ENCODE measurements at regions not wholly inside any gene's neighbourhood (a gene's known extent, or its start where the extent isn't known, plus 50 kb on each side); places are given as distances from the start of the nearest gene placed in this dataset.

DNA sequence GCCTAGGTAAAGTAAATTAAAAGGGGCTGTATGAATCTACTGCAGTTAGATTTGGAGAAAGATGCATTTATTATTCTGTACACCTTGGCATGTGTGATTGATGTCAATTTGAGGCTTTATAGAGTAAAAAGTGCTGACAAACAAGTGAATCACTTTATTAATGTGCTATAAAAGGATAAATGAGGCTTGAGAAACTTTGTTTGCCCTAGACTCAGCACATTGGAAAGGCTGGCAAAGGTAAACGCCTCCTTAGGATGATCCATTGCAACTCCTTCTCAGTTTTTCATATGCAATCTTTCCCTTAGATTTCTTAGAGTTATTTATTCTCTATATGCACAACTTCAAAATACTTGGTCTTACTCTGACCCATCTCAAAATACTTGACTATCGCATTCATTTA is 369.0 kb downstream of the HINT1 start:
- TF ChIP-seq CTCF (IDR thresholded peaks at IDR 0.05) (no peak), POLR2A (IDR thresholded peaks at IDR 0.05) (no peak)
- intact Hi-C loops (cut with DNase I), result no loop called here
- whole genome bisulfite sequencing (ENCODE audit: insufficient coverage, low coverage, low lambda C conversion rate, missing lambda C conversion rate), result 54% methylated on average over 2 of the region's 2 CpGs
- Histone ChIP-seq H3K27me3 (peaks cover 0 to 3% of the 10 kb centered on the region in 2 donors), H3K4me1 (no peaks in the 10 kb centered on the region), H3K27ac (no peak overlapping the region), H3K36me3 (no peaks in the 10 kb centered on the region), H3K4me3 (no peak overlapping the region), H3K9me3 (no peaks in the 10 kb centered on the region)
- DNase-seq (no peak), ATAC-seq (no peak)

- H3K9me3 ChIP-seq, result no peaks in the 10 kb centered on the region
- no peak overlapping the region for H3K27ac ChIP-seq
- WGBS (ENCODE audit: insufficient coverage, low coverage, low lambda C conversion rate, missing lambda C conversion rate), result 42% methylated on average over 2 of the region's 2 CpGs
- no peak for DNase-seq
- no peak for ATAC-seq
- no peaks in the 10 kb centered on the region for H3K4me1 ChIP-seq
- peaks cover 0 to 3% of the 10 kb centered on the region in 2 donors for H3K27me3 ChIP-seq
- TF ChIP-seq CTCF (IDR thresholded peaks at IDR 0.05), result no peak
- no peak for TF ChIP-seq POLR2A (IDR thresholded peaks at IDR 0.05)
- no peaks in the 10 kb centered on the region for H3K36me3 ChIP-seq
- intact Hi-C loops (cut with DNase I), result no loop called here
- H3K4me3 ChIP-seq, result no peak overlapping the region
Observed at GRCh38 chr5:130795037-130795436, 370.0 kb downstream of the HINT1 start.

DNA sequence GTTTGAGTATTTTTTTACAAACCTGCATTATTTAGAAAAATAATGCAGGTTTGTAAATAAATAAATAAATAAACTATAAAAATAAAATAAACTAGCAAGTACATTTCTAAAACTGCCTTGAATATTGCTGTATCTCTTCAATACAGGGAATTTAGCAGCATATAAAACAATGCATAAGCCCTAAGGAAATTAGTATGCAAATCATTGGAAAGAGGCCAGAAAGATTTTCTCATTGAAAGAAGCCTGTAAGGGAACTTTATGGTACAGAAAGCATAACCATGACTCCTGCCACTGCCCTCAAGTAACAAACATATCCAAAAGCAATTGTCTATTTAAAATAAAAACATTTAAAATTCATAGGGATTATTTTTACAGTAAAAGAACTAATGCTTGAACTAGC is 387.3 kb downstream of the HINT1 start:
- Histone ChIP-seq H3K4me1 (no peaks in the 10 kb centered on the region), H3K36me3 (no peaks in the 10 kb centered on the region), H3K27ac (no peak overlapping the region), H3K27me3 (no peaks in the 10 kb centered on the region), H3K4me3 (no peak overlapping the region), H3K9me3 (no peaks in the 10 kb centered on the region)
- ATAC-seq (no peak), DNase-seq (no peak)
- no peak for TF ChIP-seq POLR2A (IDR thresholded peaks at IDR 0.05)
- no peak for TF ChIP-seq CTCF (IDR thresholded peaks at IDR 0.05)
- intact Hi-C loops (cut with DNase I), result no loop called here

- H3K4me3 ChIP-seq, result no peak overlapping the region
- H3K9me3 ChIP-seq, result no peaks in the 10 kb centered on the region
- 57% methylated on average over 3 of the region's 3 CpGs for WGBS (ENCODE audit: insufficient coverage, low coverage, low lambda C conversion rate, missing lambda C conversion rate)
- no peak for DNase-seq
- H3K27ac ChIP-seq, result no peak overlapping the region
- no peak for ATAC-seq
- no peak for TF ChIP-seq POLR2A (IDR thresholded peaks at IDR 0.05)
- no peak for TF ChIP-seq CTCF (IDR thresholded peaks at IDR 0.05)
- H3K4me1 ChIP-seq, result no peaks in the 10 kb centered on the region
- H3K27me3 ChIP-seq, result no peaks in the 10 kb centered on the region
- intact Hi-C loops (cut with DNase I), result no loop called here
- no peaks in the 10 kb centered on the region for H3K36me3 ChIP-seq
Observed at GRCh38 chr5:130773813-130774212, 391.2 kb downstream of the HINT1 start.

DNA sequence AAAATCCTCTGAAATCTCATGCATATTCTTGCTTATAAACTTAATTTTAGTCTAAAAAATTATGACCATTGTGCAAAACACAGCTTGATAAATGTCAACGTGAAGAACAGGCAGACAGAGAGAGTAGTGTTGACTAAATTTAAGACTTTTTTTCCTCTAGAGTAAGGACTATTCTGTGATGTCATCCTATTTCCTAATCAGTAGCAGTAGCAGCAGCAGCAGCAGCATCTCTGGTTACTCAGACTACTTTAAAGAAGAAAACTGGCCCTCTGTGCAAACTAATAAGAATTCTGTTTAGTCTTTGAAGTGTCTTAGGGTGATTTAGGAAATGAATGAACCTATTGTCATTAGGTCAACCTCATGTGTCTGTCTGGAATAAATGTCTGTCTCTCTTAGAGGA is 403.0 kb downstream of the HINT1 start:
- H3K27me3 ChIP-seq, result no peaks in the 10 kb centered on the region
- H3K4me1 ChIP-seq, result no peaks in the 10 kb centered on the region
- 38% methylated on average over 1 of the region's 1 CpG for WGBS (ENCODE audit: insufficient coverage, low coverage, low lambda C conversion rate, missing lambda C conversion rate)
- no peaks in the 10 kb centered on the region for H3K36me3 ChIP-seq
- H3K4me3 ChIP-seq, result no peak overlapping the region
- intact Hi-C loops (cut with DNase I), result no loop called here
- TF ChIP-seq CTCF (IDR thresholded peaks at IDR 0.05), result no peak
- no peak for TF ChIP-seq POLR2A (IDR thresholded peaks at IDR 0.05)
- H3K9me3 ChIP-seq, result no peaks in the 10 kb centered on the region
- ATAC-seq, result no peak
- H3K27ac ChIP-seq, result no peak overlapping the region
- DNase-seq, result no peak

All from right lobe of liver (tissue), 6 donors.